ENCODE measurements at regions not wholly inside any gene's neighbourhood (a gene's known extent, or its start where the extent isn't known, plus 50 kb on each side); places are given as distances from the start of the nearest gene placed in this dataset.

- in situ Hi-C loops (cut with HindIII; ENCODE audit: low sequenced_read_pairs): no loop called here
- no peak overlapping the region for H3K4me3 ChIP-seq (ENCODE audit: low read depth, low read length)
- TF ChIP-seq CTCF (IDR thresholded peaks at IDR 0.05; ENCODE audit: low read depth, low read length, missing control alignments): no peak
- DNase-seq (ENCODE audit: low read depth): peak; percentile 12
Observed at GRCh38 chr13:61795580-61795979, 379.9 kb upstream of the PCDH20 start.

GRCh38 chr13:61779456-61779855 lies 363.8 kb upstream of the PCDH20 start:
- in situ Hi-C loops (cut with HindIII; ENCODE audit: low sequenced_read_pairs): no loop called here
- no peak for DNase-seq (ENCODE audit: low read depth)
- TF ChIP-seq CTCF (IDR thresholded peaks at IDR 0.05; ENCODE audit: low read depth, low read length, missing control alignments): no peak
- H3K4me3 ChIP-seq (ENCODE audit: low read depth, low read length): no peak overlapping the region

- TF ChIP-seq CTCF (IDR thresholded peaks at IDR 0.05; ENCODE audit: low read depth, low read length, missing control alignments): no peak
- in situ Hi-C loops (cut with HindIII; ENCODE audit: low sequenced_read_pairs): no loop called here
- no peak for DNase-seq (ENCODE audit: low read depth)
- H3K4me3 ChIP-seq (ENCODE audit: low read depth, low read length): no peak overlapping the region
Observed at GRCh38 chr13:61778531-61778930, 362.9 kb upstream of the PCDH20 start.

- DNase-seq (ENCODE audit: low read depth): peak; percentile 4
- no peak for TF ChIP-seq CTCF (IDR thresholded peaks at IDR 0.05; ENCODE audit: low read depth, low read length, missing control alignments)
- in situ Hi-C loops (cut with HindIII; ENCODE audit: low sequenced_read_pairs): no loop called here
- H3K4me3 ChIP-seq (ENCODE audit: low read depth, low read length): no peak overlapping the region
Observed at GRCh38 chr13:61777899-61778298, 362.2 kb upstream of the PCDH20 start.

- peak; percentile 65 for DNase-seq (ENCODE audit: low read depth)
- TF ChIP-seq CTCF (IDR thresholded peaks at IDR 0.05; ENCODE audit: low read depth, low read length, missing control alignments): no peak
- no peak overlapping the region for H3K4me3 ChIP-seq (ENCODE audit: low read depth, low read length)
- in situ Hi-C loops (cut with HindIII; ENCODE audit: low sequenced_read_pairs): no loop called here
Observed at GRCh38 chr13:61777271-61777670, 361.6 kb upstream of the PCDH20 start.

- no peak overlapping the region for H3K4me3 ChIP-seq (ENCODE audit: low read depth, low read length)
- in situ Hi-C loops (cut with HindIII; ENCODE audit: low sequenced_read_pairs): no loop called here
- TF ChIP-seq CTCF (IDR thresholded peaks at IDR 0.05; ENCODE audit: low read depth, low read length, missing control alignments): no peak
- DNase-seq (ENCODE audit: low read depth): no peak
Observed at GRCh38 chr13:61774903-61775302, 359.3 kb upstream of the PCDH20 start.

GRCh38 chr13:61770681-61771080 lies 355.0 kb upstream of the PCDH20 start:
- no peak for DNase-seq (ENCODE audit: low read depth)
- TF ChIP-seq CTCF (IDR thresholded peaks at IDR 0.05; ENCODE audit: low read depth, low read length, missing control alignments): no peak
- no peak overlapping the region for H3K4me3 ChIP-seq (ENCODE audit: low read depth, low read length)
- in situ Hi-C loops (cut with HindIII; ENCODE audit: low sequenced_read_pairs): no loop called here
